ENCODE measurements at regions not wholly inside any gene's neighbourhood (a gene's known extent, or its start where the extent isn't known, plus 50 kb on each side); places are given as distances from the start of the nearest gene placed in this dataset.
"Not testable (repeated sequence)": the region's sequence is repeated elsewhere in the genome, so short reads cannot be mapped to it uniquely, and the experiment has no call there.

DNA sequence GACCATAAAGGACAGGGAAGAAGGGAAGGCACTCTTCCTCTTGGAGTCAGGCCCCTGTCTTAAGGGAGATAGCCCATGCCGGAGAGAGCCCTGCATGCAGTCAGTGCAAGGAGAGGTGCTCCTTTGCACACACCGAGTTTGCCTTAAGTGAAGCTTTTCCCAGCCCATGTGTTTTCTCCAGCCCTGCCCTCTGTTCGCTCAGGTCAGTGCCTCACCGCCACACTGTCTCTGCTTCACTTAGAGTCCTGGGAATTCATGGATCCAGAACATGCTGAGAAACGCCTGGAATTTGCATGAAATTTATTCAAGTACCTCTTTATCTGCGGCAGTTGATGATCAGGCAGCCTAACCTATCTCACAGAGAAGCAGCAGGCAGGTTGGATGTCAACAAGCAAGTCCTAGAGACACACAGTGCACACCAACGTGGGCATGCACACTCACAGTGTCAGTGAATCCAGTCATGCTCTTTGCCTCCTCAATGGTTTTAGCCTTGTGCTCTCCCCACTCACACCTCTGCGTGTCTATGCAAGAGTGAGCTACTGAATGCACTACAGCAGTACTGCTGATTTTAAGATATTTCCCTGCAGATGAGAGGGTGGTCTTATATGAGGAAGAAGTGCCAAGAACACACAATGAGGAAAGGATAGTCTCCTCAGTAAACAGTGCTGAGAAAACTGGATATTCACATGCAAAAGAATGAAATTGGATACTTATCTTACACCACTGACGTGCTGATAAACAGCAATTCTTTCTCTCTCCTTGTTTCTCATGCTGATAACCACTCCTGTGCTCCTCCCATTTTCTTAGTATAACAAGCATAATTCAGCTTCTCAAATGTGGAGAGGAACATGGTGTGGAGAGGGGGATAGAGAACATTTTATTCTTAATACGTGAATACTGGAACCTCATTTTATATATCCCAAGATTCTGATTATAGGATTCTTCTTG, 295.1 kb upstream of the CDYL start:
- Histone ChIP-seq H3K4me3 (ENCODE audit: extremely low read depth, insufficient read depth, low read length, poor library complexity, severe bottlenecking) (no peak overlapping the region), H3K4me1 (ENCODE audit: control insufficient read depth, insufficient read depth, low read length, poor library complexity, severe bottlenecking) (no peaks in the 10 kb centered on the region), H3K27ac (ENCODE audit: low read depth, low read length, severe bottlenecking) (no peak overlapping the region), H3K9me3 (ENCODE audit: control insufficient read depth, low read length) (no peaks in the 10 kb centered on the region), H3K36me3 (ENCODE audit: control insufficient read depth, insufficient read depth, low read length) (no peaks in the 10 kb centered on the region)
- 72 to 75% methylated on average over 7 to 8 of the region's 10 CpGs for WGBS, 2 experiments (ENCODE audit: insufficient coverage in 2 of 2)

DNA sequence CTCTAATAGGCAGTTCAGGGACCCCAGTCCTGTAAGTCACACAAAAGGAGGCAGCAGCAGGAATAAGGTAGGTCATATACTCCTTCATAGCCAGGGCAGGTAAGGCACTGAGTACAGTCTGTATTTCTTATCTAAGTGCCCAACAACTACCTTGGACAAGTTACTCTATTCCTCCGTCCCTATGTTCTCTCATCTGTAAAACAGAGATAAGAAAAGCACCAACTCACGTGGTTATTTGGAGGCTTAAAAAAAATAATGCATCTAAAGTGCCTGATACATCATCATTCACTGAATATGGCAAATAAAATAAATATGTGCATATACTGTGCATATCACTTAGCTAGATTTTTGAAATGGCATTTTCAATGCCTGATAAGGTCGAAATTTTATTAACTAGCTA, 298.1 kb upstream of the CDYL start:
- H3K36me3 ChIP-seq (ENCODE audit: control insufficient read depth, insufficient read depth, low read length) = no peaks in the 10 kb centered on the region
- H3K4me3 ChIP-seq (ENCODE audit: extremely low read depth, insufficient read depth, low read length, poor library complexity, severe bottlenecking) = no peak overlapping the region
- H3K9me3 ChIP-seq (ENCODE audit: control insufficient read depth, low read length) = no peaks in the 10 kb centered on the region
- WGBS, 2 experiments (ENCODE audit: insufficient coverage in 2 of 2) = 94% methylated on average over 2 of the region's 3 CpGs; no CpG with 5 or more reads in 1 of the 2 experiments
- no peaks in the 10 kb centered on the region for H3K4me1 ChIP-seq (ENCODE audit: control insufficient read depth, insufficient read depth, low read length, poor library complexity, severe bottlenecking)
- H3K27ac ChIP-seq (ENCODE audit: low read depth, low read length, severe bottlenecking) = no peak overlapping the region

DNA sequence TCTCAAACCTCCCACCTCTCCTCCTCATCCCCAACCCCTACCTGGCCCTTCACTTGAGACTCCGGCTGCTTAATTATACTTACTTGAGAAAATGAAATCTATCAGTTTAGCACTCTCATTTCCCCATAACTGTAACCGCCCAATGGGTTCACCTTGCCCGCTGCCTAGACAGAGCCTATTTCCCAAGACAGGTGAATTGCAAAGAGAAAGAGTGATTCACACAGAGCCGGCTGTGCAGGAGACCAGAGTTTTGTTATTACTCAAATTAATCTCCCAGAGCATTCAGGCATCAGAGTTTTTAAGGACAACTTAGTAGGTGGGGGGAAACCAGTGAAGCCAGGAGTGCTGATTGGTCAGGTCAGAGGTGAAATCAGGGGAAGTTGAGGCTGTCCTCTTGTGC, 301.4 kb upstream of the CDYL start:
- no peaks in the 10 kb centered on the region for H3K4me1 ChIP-seq (ENCODE audit: control insufficient read depth, insufficient read depth, low read length, poor library complexity, severe bottlenecking)
- H3K36me3 ChIP-seq (ENCODE audit: control insufficient read depth, insufficient read depth, low read length) = no peaks in the 10 kb centered on the region
- no peak overlapping the region for H3K27ac ChIP-seq (ENCODE audit: low read depth, low read length, severe bottlenecking)
- no peak overlapping the region for H3K4me3 ChIP-seq (ENCODE audit: extremely low read depth, insufficient read depth, low read length, poor library complexity, severe bottlenecking)
- H3K9me3 ChIP-seq (ENCODE audit: control insufficient read depth, low read length) = peaks cover 16% of the 10 kb centered on the region
- WGBS, 2 experiments (ENCODE audit: insufficient coverage in 2 of 2) = 80 to 100% methylated on average over 1 to 4 of the region's 4 CpGs

DNA sequence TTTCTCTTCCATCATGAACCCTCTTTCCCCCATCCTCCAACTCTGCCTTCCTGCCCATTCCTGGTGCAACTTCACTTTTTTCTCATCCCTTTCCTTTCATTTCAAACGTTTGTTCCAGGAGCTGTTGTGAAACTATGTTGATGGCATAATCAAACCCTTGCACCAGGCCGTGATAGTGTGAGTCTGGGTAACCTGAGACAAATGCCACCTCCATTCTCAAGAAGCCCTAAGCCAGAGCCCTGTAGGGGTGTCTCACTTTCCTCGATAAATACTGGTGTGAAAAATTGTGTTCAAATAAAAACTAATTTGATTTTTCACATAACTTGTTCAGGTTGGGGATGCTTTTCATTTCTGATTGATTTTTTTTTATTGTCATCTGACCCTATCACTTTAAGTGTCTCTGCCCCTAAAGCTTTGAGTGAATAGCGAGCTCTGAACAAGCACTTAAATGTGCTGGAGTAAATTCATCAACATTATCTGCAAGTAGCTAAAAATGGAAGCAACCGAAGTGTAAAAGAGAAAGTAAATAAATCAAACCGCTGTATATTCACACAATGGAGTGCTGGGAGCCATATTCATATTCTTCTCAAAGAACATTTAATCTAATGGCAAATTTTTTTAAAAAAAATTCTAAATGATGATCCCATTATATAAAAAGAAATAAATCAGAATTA, 303.1 kb upstream of the CDYL start:
- peaks cover 25% of the 10 kb centered on the region for H3K9me3 ChIP-seq (ENCODE audit: control insufficient read depth, low read length)
- no peak overlapping the region for H3K4me3 ChIP-seq (ENCODE audit: extremely low read depth, insufficient read depth, low read length, poor library complexity, severe bottlenecking)
- H3K4me1 ChIP-seq (ENCODE audit: control insufficient read depth, insufficient read depth, low read length, poor library complexity, severe bottlenecking) = no peaks in the 10 kb centered on the region
- no peaks in the 10 kb centered on the region for H3K36me3 ChIP-seq (ENCODE audit: control insufficient read depth, insufficient read depth, low read length)
- WGBS, 2 experiments (ENCODE audit: insufficient coverage in 2 of 2) = 60% methylated on average over 1 of the region's 6 CpGs; no CpG with 5 or more reads in 1 of the 2 experiments
- no peak overlapping the region for H3K27ac ChIP-seq (ENCODE audit: low read depth, low read length, severe bottlenecking)

DNA sequence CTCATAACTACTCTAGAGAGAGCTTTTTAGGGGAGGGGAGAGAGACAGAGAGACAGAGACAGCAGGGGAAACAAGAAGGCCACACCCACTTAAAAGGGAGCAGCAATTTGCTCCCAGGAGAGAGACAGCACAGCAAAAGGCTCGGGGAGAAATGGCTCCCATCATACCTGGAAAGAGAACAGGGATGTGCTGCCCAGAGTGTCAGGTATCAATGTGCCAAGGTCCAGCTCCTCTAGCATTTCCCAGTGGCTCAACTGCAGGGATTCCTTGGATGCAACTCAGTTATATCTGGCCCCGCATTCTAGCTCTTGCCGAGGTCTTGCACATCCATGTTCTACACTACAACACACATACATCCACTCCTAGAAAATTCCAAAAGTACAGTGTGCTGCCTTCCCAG, 304.0 kb upstream of the CDYL start:
- Histone ChIP-seq H3K27ac (ENCODE audit: low read depth, low read length, severe bottlenecking) (no peak overlapping the region), H3K36me3 (ENCODE audit: control insufficient read depth, insufficient read depth, low read length) (no peaks in the 10 kb centered on the region), H3K4me1 (ENCODE audit: control insufficient read depth, insufficient read depth, low read length, poor library complexity, severe bottlenecking) (no peaks in the 10 kb centered on the region), H3K4me3 (ENCODE audit: extremely low read depth, insufficient read depth, low read length, poor library complexity, severe bottlenecking) (no peak overlapping the region), H3K9me3 (ENCODE audit: control insufficient read depth, low read length) (peaks cover 25% of the 10 kb centered on the region)
- 90 to 93% methylated on average over 3 of the region's 3 CpGs for WGBS, 2 experiments (ENCODE audit: insufficient coverage in 2 of 2)

DNA sequence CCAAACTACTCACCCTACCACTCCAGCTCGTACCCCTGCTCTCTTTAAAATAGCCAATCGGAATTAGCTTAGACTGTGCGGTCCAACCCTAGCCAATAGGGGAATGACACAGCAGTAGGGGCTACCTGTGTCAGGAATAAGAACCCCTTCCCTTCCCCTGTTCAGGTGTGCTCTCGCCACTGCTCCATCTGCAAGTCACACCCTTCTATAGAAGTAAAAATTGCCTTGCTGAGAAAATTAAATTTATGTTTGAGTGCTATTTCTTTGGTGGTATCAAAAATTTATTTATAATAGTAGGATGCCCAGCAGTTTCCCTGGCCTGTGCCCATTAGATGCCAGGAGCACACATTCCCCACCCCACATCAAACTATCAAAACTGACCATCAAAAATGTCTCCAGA, 304.7 kb upstream of the CDYL start:
- H3K4me1 ChIP-seq (ENCODE audit: control insufficient read depth, insufficient read depth, low read length, poor library complexity, severe bottlenecking); H3K4me3 ChIP-seq (ENCODE audit: extremely low read depth, insufficient read depth, low read length, poor library complexity, severe bottlenecking); H3K36me3 ChIP-seq (ENCODE audit: control insufficient read depth, insufficient read depth, low read length); H3K27ac ChIP-seq (ENCODE audit: low read depth, low read length, severe bottlenecking): not testable (repeated sequence)
- peaks cover 25% of the 10 kb centered on the region for H3K9me3 ChIP-seq (ENCODE audit: control insufficient read depth, low read length)
- WGBS, 2 experiments (ENCODE audit: insufficient coverage in 2 of 2) = 96% methylated on average over 3 of the region's 4 CpGs; no CpG with 5 or more reads in 1 of the 2 experiments

DNA sequence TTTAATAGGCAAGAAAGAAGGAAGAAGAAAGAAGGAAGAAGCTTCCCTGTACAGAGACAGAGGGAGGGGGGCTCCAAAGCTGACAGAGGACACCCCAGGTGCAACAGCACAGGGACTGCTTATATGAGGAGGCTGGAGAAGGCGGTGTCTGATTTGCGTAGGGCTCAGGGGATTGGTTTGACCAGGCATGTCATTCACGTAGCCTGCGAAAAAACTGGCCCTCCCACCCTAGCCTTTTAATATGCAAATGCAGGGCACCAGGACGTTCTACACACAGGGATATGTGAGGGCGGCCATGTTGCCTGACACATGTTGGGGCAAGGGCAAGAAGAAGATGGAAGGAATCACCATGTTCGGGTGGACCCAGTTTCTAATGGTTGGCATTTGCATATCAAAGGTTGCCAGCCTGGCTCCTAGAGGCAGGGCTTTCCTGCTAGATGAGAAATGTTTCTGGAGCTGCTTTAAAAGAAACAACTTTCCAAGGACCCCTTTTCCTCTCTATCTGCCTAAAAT, 305.4 kb upstream of the CDYL start:
- WGBS, 2 experiments (ENCODE audit: insufficient coverage in 2 of 2) = 65 to 82% methylated on average over 3 to 6 of the region's 7 CpGs
- Histone ChIP-seq H3K27ac (ENCODE audit: low read depth, low read length, severe bottlenecking) (no peak overlapping the region), H3K4me3 (ENCODE audit: extremely low read depth, insufficient read depth, low read length, poor library complexity, severe bottlenecking) (no peak overlapping the region)

DNA sequence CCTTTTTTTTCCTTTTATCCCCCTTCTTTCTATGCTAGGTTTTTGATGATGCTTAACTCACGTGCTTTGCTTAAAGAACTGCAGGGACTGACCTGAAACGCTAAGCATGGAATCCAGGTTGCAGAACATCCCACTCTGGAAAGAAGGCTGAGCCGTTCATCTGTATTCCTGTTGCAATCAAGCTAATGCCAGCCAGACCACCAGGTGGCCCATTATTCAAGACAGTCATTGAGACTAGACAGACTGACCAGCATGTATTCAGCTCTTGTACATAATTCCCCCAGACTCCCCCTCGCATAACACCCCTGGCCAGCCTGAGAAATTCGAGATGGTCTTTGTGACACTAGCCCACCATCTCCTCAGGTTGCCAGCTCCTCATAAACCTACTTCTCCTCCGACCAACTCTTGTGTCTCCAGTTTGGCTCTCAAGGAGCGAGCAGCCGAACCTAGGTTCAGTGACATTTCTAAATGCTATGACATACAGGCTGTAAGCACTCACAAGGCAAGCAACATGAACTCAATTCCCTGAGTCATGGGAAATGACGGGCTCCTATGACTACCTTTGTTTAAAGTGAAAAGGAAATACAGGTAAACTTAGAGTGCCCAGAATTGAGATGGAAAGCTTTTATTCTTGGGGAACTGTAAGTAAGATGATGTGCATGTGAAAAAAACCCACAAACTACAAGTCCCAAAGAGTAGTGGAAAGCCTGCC, 309.3 kb upstream of the CDYL start:
- WGBS, 2 experiments (ENCODE audit: insufficient coverage in 2 of 2) = 74 to 75% methylated on average over 6 to 7 of the region's 9 CpGs
- Histone ChIP-seq H3K9me3 (ENCODE audit: control insufficient read depth, low read length) (peaks cover 16% of the 10 kb centered on the region), H3K36me3 (ENCODE audit: control insufficient read depth, insufficient read depth, low read length) (no peaks in the 10 kb centered on the region), H3K27ac (ENCODE audit: low read depth, low read length, severe bottlenecking) (no peak overlapping the region), H3K4me3 (ENCODE audit: extremely low read depth, insufficient read depth, low read length, poor library complexity, severe bottlenecking) (no peak overlapping the region), H3K4me1 (ENCODE audit: control insufficient read depth, insufficient read depth, low read length, poor library complexity, severe bottlenecking) (no peaks in the 10 kb centered on the region)

More for the DNA sequence above, 305.4 kb upstream of the CDYL start:
- Histone ChIP-seq H3K4me1 (ENCODE audit: control insufficient read depth, insufficient read depth, low read length, poor library complexity, severe bottlenecking) (no peaks in the 10 kb centered on the region), H3K9me3 (ENCODE audit: control insufficient read depth, low read length) (peaks cover 25% of the 10 kb centered on the region), H3K36me3 (ENCODE audit: control insufficient read depth, insufficient read depth, low read length) (no peaks in the 10 kb centered on the region)

DNA sequence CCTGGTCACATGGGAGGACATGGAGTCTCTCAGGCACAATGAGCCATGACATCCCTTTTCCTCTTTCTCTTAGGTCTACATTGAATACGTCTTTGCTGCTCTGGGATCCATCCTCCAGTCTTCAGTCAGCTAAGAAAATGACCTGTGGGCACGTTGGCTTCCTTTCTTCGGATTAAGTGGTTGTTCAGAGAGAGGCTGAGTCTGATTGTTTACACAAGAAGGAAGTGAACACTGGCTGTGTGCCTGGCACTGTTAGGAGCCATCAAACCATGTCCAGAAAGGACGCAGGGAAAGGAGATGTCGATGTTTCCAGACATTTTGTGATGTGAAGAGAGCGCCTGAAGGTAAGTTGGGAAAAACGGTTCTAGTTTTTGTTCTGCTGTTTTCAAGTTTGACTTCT, 309.9 kb upstream of the CDYL start:
- Histone ChIP-seq H3K9me3 (ENCODE audit: control insufficient read depth, low read length) (peaks cover 10% of the 10 kb centered on the region), H3K4me1 (ENCODE audit: control insufficient read depth, insufficient read depth, low read length, poor library complexity, severe bottlenecking) (no peaks in the 10 kb centered on the region), H3K27ac (ENCODE audit: low read depth, low read length, severe bottlenecking) (no peak overlapping the region), H3K36me3 (ENCODE audit: control insufficient read depth, insufficient read depth, low read length) (no peaks in the 10 kb centered on the region), H3K4me3 (ENCODE audit: extremely low read depth, insufficient read depth, low read length, poor library complexity, severe bottlenecking) (no peak overlapping the region)
- 85 to 93% methylated on average over 7 of the region's 7 CpGs for WGBS, 2 experiments (ENCODE audit: insufficient coverage in 2 of 2)

DNA sequence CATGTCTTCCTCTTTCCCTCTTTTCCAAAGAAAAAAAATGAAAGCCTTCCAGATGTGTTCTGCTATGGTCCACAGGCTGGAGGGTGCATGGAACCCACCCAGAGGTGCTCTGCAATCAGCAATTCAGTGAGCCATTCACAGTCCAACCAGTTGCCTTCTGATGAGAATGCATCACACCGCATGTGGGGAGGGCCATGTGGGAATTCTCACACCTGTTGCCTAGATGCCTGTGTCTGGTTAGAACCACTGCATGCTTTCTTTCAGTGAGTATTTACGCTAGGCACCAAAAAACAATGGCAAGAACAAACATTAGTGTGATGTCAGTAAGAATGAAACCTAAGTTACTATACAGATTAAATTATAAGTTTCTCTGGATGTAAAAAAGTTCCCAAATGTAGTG, 311.6 kb upstream of the CDYL start:
- H3K9me3 ChIP-seq (ENCODE audit: control insufficient read depth, low read length) = peaks cover 8% of the 10 kb centered on the region
- 92% methylated on average over 2 of the region's 2 CpGs; no CpG with 5 or more reads in 1 of the 2 experiments for WGBS, 2 experiments (ENCODE audit: insufficient coverage in 2 of 2)
- no peak overlapping the region for H3K4me3 ChIP-seq (ENCODE audit: extremely low read depth, insufficient read depth, low read length, poor library complexity, severe bottlenecking)
- peaks cover 1% of the 10 kb centered on the region for H3K4me1 ChIP-seq (ENCODE audit: control insufficient read depth, insufficient read depth, low read length, poor library complexity, severe bottlenecking)
- no peaks in the 10 kb centered on the region for H3K36me3 ChIP-seq (ENCODE audit: control insufficient read depth, insufficient read depth, low read length)
- no peak overlapping the region for H3K27ac ChIP-seq (ENCODE audit: low read depth, low read length, severe bottlenecking)
